GM23338 (cell line): ENCODE measurements at regions not wholly inside any gene's neighbourhood (a gene's known extent, or its start where the extent isn't known, plus 50 kb on each side); places are given as distances from the start of the nearest gene placed in this dataset.

Experiments used
- ATAC-seq: fragments of 200-7000 bp; cut with Tn5 transposase; 3 replicates; pipeline ENCODE4 v1.9.1; 2020
- DNase-seq: peaks from one replicate; pipeline ENCODE4 v3.0.0-alpha.2; 2015; ENCODE audit warnings: low spot score
- H2AFZ ChIP-seq: fragments of 200-600 bp; sonication (generic); 2 replicates; pipeline ENCODE4 v1.8.0; 2016; ENCODE audit warnings: antibody characterized with exemption, mild to moderate bottlenecking, moderate library complexity
- H3F3A ChIP-seq: fragments of 200-600 bp; sonication (generic); replicated peaks from 2 replicates; pipeline ENCODE4 v1.8.0; 2017; ENCODE audit warnings: antibody characterized with exemption, mixed run types, low read depth
- H3K27ac ChIP-seq: fragments of 200-600 bp; sonication (generic); 2 replicates; pipeline ENCODE4 v1.6.1; 2016; ENCODE audit warnings: low read depth
- H3K27me3 ChIP-seq: fragments of 200-600 bp; sonication (generic); 2 replicates; pipeline ENCODE4 v1.8.0; 2016; ENCODE audit warnings: mild to moderate bottlenecking, mixed run types, moderate library complexity; ENCODE audit not compliant: insufficient read depth
- H3K36me3 ChIP-seq: fragments of 200-600 bp; sonication (generic); 2 replicates; pipeline ENCODE4 v1.8.0; 2016; ENCODE audit warnings: mild to moderate bottlenecking; ENCODE audit not compliant: insufficient read depth
- H3K4me1 ChIP-seq: fragments of 200-600 bp; sonication (generic); 2 replicates; pipeline ENCODE4 v1.8.0; 2016; ENCODE audit warnings: mild to moderate bottlenecking, moderate library complexity; ENCODE audit not compliant: insufficient read depth
- H3K4me2 ChIP-seq: fragments of 200-600 bp; sonication (generic); 2 replicates; pipeline ENCODE4 v1.7.1; 2017; ENCODE audit warnings: mixed run types
- H3K4me3 ChIP-seq: fragments of 200-600 bp; sonication (generic); 2 replicates; pipeline ENCODE4 v1.6.1; 2016; ENCODE audit warnings: mixed run types
- H3K79me2 ChIP-seq: fragments of 200-600 bp; sonication (generic); replicated peaks from 2 replicates; pipeline ENCODE4 v1.8.0; 2017; ENCODE audit warnings: mild to moderate bottlenecking; ENCODE audit not compliant: insufficient read depth
- H3K9me2 ChIP-seq: fragments of 200-600 bp; sonication (generic); 2 replicates; pipeline ENCODE4 v1.8.0; 2017; ENCODE audit not compliant: insufficient read depth
- H4K20me1 ChIP-seq: fragments of 200-600 bp; sonication (generic); replicated peaks from 2 replicates; pipeline ENCODE4 v1.8.0; 2017; ENCODE audit warnings: mild to moderate bottlenecking; ENCODE audit not compliant: insufficient read depth
- H3K27ac Mint-ChIP-seq: 2 replicates; pipeline ENCODE4 v1.8.0; 2020; ENCODE audit warnings: inconsistent platforms, mild to moderate bottlenecking, moderate library complexity, mixed read lengths
- H3K27me3 Mint-ChIP-seq: 3 replicates; pipeline ENCODE4 v1.8.0; 2022; ENCODE audit warnings: low read depth, mild to moderate bottlenecking, moderate library complexity, mixed read lengths, inconsistent platforms; ENCODE audit not compliant: insufficient read depth, poor library complexity
- H3K36me3 Mint-ChIP-seq: 3 replicates; pipeline ENCODE4 v1.8.0; 2021; ENCODE audit warnings: low read depth, mild to moderate bottlenecking, inconsistent platforms, moderate library complexity, mixed read lengths
- H3K4me1 Mint-ChIP-seq: 3 replicates; pipeline ENCODE4 v1.8.0; 2020; ENCODE audit warnings: mild to moderate bottlenecking, inconsistent platforms, mixed read lengths
- H3K4me3 Mint-ChIP-seq: 3 replicates; pipeline ENCODE4 v1.8.0; 2021; ENCODE audit warnings: moderate library complexity, mild to moderate bottlenecking, inconsistent platforms, mixed read lengths
- H3K9me3 Mint-ChIP-seq: 3 replicates; pipeline ENCODE4 v1.8.0; 2020; ENCODE audit warnings: moderate library complexity, mild to moderate bottlenecking, inconsistent platforms, mixed read lengths
- CREB1 ChIP-seq: fragments of 250-450 bp; sonication (Bioruptor Pico); IDR thresholded peaks from 2 replicates; pipeline ENCODE4 v1.5.0; 2020; ENCODE audit warnings: low read depth, mild to moderate bottlenecking, moderate library complexity
- EZH2 ChIP-seq: fragments of 200-600 bp; sonication (generic); IDR thresholded peaks from one replicate; pipeline ENCODE4 v1.8.0; 2017; ENCODE audit warnings: antibody characterized with exemption, mild to moderate bottlenecking, low read depth; ENCODE audit not compliant: unreplicated experiment
- EZH2phosphoT487 ChIP-seq: fragments of 200-600 bp; sonication (generic); IDR thresholded peaks from one replicate; pipeline ENCODE4 v1.8.1; 2018; ENCODE audit warnings: antibody characterized with exemption; ENCODE audit not compliant: unreplicated experiment
- JUNB ChIP-seq: IDR thresholded peaks from one replicate; pipeline ENCODE4 v1.6.1; 2016; ENCODE audit warnings: antibody characterized with exemption; ENCODE audit not compliant: unreplicated experiment
- NANOG ChIP-seq: IDR thresholded peaks from 2 replicates; pipeline ENCODE4 v1.6.1; 2016; ENCODE audit warnings: antibody characterized with exemption, borderline replicate concordance
- POLR2AphosphoS5 ChIP-seq: IDR thresholded peaks from 2 replicates; pipeline ENCODE4 v1.6.1; 2016; ENCODE audit warnings: antibody characterized with exemption, low read depth
- ZNF114 ChIP-seq: fragments of 250-450 bp; sonication (Bioruptor Pico); IDR thresholded peaks from 2 replicates; pipeline ENCODE4 v1.5.0; 2020; ENCODE audit warnings: mild to moderate bottlenecking, moderate library complexity
- ZNF331 ChIP-seq: fragments of 250-450 bp; sonication (Bioruptor Pico); IDR thresholded peaks from 2 replicates; pipeline ENCODE4 v1.5.0; 2020; ENCODE audit warnings: low read depth, mild to moderate bottlenecking, moderate library complexity
- TF ChIP-seq, protein P1 (sequence below), 2 experiments: fragments of 200-600 bp in 1 of 2; sonication (generic) in 1 of 2; conservative IDR thresholded peaks; 2 replicates each; pipeline versions ENCODE4 v1.5.1 to v1.6.1; 2016 to 2017; ENCODE audit warnings: antibody characterized with exemption in 2 of 2, low read depth in 2 of 2, mild to moderate bottlenecking in 2 of 2, moderate library complexity in 1 of 2
- TF ChIP-seq, protein P2 (sequence below): fragments of 250-450 bp; sonication (Bioruptor Pico); IDR thresholded peaks from 2 replicates; pipeline ENCODE4 v1.5.0; 2020; ENCODE audit warnings: mild to moderate bottlenecking, moderate library complexity

DNA sequence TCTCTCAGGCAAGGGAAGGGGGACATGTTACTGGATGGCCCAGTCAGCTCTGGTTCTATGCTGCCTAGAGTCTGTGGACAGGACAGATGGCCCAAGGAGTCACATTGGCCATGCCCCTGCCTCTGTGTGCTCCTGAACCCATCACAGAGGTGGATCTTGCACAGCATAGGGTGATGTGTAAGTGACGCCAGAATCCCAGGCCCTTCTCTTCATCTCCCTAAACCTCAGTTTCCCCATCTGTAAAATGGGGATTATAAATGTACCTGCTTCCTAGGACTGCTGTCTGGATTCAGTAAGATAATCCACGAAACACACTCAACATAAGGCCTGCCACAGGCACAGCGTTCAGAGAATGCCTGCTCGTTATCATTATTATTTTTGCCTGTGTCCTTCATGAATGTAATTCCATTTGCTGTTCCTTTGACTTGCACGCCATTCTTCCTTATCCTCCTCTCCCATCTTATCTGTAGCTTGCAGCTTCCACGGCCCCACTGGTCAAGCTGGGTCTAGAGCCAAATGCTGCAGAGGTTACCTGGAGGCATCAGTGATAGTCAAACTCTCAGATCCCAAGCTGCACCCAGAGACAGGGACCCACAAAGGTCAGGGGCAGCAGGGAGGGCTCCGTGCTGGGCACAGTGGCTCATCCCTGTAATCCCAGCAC, 207.0 kb downstream of the MN1 start:
- no peak overlapping the region for H3K4me3 ChIP-seq
- peaks cover 2% of the 10 kb centered on the region for H3K27me3 Mint-ChIP-seq
- H3K27ac Mint-ChIP-seq, result no peak overlapping the region
- no peak overlapping the region for H3K4me3 Mint-ChIP-seq
- H3K36me3 ChIP-seq, result no peaks in the 10 kb centered on the region
- ATAC-seq, result no peak
- no peaks in the 10 kb centered on the region for H3K79me2 ChIP-seq
- DNase-seq, result no peak
- no peaks in the 10 kb centered on the region for H3K4me1 Mint-ChIP-seq
- no peak overlapping the region for H3K27ac ChIP-seq
- TF ChIP-seq, protein P1, sequence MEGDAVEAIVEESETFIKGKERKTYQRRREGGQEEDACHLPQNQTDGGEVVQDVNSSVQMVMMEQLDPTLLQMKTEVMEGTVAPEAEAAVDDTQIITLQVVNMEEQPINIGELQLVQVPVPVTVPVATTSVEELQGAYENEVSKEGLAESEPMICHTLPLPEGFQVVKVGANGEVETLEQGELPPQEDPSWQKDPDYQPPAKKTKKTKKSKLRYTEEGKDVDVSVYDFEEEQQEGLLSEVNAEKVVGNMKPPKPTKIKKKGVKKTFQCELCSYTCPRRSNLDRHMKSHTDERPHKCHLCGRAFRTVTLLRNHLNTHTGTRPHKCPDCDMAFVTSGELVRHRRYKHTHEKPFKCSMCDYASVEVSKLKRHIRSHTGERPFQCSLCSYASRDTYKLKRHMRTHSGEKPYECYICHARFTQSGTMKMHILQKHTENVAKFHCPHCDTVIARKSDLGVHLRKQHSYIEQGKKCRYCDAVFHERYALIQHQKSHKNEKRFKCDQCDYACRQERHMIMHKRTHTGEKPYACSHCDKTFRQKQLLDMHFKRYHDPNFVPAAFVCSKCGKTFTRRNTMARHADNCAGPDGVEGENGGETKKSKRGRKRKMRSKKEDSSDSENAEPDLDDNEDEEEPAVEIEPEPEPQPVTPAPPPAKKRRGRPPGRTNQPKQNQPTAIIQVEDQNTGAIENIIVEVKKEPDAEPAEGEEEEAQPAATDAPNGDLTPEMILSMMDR (conservative IDR thresholded peaks at IDR 0.05; ENCODE audit: low read depth in 2 of 2), result no peak
- TF ChIP-seq CREB1 (no peak), POLR2AphosphoS5 (no peak), ZNF114 (no peak), EZH2phosphoT487 (no peak), NANOG (no peak), EZH2 (no peak), JUNB (no peak), ZNF331 (CRISPR knock-in tag) (no peak)
- TF ChIP-seq, protein P2, sequence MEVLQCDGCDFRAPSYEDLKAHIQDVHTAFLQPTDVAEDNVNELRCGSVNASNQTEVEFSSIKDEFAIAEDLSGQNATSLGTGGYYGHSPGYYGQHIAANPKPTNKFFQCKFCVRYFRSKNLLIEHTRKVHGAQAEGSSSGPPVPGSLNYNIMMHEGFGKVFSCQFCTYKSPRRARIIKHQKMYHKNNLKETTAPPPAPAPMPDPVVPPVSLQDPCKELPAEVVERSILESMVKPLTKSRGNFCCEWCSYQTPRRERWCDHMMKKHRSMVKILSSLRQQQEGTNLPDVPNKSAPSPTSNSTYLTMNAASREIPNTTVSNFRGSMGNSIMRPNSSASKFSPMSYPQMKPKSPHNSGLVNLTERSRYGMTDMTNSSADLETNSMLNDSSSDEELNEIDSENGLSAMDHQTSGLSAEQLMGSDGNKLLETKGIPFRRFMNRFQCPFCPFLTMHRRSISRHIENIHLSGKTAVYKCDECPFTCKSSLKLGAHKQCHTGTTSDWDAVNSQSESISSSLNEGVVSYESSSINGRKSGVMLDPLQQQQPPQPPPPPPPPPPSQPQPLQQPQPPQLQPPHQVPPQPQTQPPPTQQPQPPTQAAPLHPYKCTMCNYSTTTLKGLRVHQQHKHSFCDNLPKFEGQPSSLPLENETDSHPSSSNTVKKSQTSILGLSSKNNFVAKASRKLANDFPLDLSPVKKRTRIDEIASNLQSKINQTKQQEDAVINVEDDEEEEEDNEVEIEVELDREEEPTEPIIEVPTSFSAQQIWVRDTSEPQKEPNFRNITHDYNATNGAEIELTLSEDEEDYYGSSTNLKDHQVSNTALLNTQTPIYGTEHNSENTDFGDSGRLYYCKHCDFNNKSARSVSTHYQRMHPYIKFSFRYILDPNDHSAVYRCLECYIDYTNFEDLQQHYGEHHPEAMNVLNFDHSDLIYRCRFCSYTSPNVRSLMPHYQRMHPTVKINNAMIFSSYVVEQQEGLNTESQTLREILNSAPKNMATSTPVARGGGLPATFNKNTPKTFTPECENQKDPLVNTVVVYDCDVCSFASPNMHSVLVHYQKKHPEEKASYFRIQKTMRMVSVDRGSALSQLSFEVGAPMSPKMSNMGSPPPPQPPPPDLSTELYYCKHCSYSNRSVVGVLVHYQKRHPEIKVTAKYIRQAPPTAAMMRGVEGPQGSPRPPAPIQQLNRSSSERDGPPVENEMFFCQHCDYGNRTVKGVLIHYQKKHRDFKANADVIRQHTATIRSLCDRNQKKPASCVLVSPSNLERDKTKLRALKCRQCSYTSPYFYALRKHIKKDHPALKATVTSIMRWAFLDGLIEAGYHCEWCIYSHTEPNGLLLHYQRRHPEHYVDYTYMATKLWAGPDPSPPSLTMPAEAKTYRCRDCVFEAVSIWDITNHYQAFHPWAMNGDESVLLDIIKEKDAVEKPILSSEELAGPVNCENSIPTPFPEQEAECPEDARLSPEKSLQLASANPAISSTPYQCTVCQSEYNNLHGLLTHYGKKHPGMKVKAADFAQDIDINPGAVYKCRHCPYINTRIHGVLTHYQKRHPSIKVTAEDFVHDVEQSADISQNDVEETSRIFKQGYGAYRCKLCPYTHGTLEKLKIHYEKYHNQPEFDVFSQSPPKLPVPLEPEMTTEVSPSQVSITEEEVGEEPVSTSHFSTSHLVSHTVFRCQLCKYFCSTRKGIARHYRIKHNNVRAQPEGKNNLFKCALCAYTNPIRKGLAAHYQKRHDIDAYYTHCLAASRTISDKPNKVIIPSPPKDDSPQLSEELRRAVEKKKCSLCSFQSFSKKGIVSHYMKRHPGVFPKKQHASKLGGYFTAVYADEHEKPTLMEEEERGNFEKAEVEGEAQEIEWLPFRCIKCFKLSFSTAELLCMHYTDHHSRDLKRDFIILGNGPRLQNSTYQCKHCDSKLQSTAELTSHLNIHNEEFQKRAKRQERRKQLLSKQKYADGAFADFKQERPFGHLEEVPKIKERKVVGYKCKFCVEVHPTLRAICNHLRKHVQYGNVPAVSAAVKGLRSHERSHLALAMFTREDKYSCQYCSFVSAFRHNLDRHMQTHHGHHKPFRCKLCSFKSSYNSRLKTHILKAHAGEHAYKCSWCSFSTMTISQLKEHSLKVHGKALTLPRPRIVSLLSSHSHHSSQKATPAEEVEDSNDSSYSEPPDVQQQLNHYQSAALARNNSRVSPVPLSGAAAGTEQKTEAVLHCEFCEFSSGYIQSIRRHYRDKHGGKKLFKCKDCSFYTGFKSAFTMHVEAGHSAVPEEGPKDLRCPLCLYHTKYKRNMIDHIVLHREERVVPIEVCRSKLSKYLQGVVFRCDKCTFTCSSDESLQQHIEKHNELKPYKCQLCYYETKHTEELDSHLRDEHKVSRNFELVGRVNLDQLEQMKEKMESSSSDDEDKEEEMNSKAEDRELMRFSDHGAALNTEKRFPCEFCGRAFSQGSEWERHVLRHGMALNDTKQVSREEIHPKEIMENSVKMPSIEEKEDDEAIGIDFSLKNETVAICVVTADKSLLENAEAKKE (CRISPR knock-in tag), result no peak
- no peaks in the 10 kb centered on the region; the same call in 1 of the 2 replicates for H3K9me2 ChIP-seq
- H2AFZ ChIP-seq, result no peak overlapping the region
- no peaks in the 10 kb centered on the region for H3K36me3 Mint-ChIP-seq
- no peaks in the 10 kb centered on the region for H4K20me1 ChIP-seq
- H3F3A ChIP-seq, result no peaks in the 10 kb centered on the region
- H3K4me2 ChIP-seq, result no peak overlapping the region
- H3K27me3 ChIP-seq, result no peaks in the 10 kb centered on the region
- no peaks in the 10 kb centered on the region for H3K4me1 ChIP-seq
- H3K9me3 Mint-ChIP-seq, result no peaks in the 10 kb centered on the region
